ENCODE measurements at regions not wholly inside any gene's neighbourhood (a gene's known extent, or its start where the extent isn't known, plus 50 kb on each side); places are given as distances from the start of the nearest gene placed in this dataset.

DNA sequence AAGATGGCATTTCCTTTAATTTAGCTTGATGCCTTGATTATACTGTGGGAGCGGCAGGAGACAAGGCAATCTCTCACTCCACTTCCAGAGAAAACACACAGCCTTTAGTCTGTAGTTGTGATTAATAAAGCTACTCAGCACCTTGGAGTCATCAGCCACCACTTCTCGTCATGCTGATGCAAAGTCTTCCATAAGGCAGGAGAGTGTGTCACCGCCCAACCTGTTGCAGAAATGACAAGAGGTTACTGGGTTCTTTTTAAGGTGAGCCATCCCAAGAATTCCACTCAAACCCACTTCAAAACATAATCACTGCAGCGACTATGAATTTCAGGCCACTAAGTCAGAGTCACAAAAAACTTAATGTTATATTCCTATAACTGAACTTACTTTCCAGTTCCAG, 223.9 kb upstream of the TOX3 start (continued):
- TF ChIP-seq, protein P1, sequence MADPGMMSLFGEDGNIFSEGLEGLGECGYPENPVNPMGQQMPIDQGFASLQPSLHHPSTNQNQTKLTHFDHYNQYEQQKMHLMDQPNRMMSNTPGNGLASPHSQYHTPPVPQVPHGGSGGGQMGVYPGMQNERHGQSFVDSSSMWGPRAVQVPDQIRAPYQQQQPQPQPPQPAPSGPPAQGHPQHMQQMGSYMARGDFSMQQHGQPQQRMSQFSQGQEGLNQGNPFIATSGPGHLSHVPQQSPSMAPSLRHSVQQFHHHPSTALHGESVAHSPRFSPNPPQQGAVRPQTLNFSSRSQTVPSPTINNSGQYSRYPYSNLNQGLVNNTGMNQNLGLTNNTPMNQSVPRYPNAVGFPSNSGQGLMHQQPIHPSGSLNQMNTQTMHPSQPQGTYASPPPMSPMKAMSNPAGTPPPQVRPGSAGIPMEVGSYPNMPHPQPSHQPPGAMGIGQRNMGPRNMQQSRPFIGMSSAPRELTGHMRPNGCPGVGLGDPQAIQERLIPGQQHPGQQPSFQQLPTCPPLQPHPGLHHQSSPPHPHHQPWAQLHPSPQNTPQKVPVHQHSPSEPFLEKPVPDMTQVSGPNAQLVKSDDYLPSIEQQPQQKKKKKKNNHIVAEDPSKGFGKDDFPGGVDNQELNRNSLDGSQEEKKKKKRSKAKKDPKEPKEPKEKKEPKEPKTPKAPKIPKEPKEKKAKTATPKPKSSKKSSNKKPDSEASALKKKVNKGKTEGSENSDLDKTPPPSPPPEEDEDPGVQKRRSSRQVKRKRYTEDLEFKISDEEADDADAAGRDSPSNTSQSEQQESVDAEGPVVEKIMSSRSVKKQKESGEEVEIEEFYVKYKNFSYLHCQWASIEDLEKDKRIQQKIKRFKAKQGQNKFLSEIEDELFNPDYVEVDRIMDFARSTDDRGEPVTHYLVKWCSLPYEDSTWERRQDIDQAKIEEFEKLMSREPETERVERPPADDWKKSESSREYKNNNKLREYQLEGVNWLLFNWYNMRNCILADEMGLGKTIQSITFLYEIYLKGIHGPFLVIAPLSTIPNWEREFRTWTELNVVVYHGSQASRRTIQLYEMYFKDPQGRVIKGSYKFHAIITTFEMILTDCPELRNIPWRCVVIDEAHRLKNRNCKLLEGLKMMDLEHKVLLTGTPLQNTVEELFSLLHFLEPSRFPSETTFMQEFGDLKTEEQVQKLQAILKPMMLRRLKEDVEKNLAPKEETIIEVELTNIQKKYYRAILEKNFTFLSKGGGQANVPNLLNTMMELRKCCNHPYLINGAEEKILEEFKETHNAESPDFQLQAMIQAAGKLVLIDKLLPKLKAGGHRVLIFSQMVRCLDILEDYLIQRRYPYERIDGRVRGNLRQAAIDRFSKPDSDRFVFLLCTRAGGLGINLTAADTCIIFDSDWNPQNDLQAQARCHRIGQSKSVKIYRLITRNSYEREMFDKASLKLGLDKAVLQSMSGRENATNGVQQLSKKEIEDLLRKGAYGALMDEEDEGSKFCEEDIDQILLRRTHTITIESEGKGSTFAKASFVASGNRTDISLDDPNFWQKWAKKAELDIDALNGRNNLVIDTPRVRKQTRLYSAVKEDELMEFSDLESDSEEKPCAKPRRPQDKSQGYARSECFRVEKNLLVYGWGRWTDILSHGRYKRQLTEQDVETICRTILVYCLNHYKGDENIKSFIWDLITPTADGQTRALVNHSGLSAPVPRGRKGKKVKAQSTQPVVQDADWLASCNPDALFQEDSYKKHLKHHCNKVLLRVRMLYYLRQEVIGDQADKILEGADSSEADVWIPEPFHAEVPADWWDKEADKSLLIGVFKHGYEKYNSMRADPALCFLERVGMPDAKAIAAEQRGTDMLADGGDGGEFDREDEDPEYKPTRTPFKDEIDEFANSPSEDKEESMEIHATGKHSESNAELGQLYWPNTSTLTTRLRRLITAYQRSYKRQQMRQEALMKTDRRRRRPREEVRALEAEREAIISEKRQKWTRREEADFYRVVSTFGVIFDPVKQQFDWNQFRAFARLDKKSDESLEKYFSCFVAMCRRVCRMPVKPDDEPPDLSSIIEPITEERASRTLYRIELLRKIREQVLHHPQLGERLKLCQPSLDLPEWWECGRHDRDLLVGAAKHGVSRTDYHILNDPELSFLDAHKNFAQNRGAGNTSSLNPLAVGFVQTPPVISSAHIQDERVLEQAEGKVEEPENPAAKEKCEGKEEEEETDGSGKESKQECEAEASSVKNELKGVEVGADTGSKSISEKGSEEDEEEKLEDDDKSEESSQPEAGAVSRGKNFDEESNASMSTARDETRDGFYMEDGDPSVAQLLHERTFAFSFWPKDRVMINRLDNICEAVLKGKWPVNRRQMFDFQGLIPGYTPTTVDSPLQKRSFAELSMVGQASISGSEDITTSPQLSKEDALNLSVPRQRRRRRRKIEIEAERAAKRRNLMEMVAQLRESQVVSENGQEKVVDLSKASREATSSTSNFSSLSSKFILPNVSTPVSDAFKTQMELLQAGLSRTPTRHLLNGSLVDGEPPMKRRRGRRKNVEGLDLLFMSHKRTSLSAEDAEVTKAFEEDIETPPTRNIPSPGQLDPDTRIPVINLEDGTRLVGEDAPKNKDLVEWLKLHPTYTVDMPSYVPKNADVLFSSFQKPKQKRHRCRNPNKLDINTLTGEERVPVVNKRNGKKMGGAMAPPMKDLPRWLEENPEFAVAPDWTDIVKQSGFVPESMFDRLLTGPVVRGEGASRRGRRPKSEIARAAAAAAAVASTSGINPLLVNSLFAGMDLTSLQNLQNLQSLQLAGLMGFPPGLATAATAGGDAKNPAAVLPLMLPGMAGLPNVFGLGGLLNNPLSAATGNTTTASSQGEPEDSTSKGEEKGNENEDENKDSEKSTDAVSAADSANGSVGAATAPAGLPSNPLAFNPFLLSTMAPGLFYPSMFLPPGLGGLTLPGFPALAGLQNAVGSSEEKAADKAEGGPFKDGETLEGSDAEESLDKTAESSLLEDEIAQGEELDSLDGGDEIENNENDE (IDR thresholded peaks at IDR 0.05; ENCODE audit: insufficient replicate concordance, low read length) = no peak
- no peak for TF ChIP-seq JUND (IDR thresholded peaks at IDR 0.05; ENCODE audit: low read length)
- TF ChIP-seq CREB1 (IDR thresholded peaks at IDR 0.05) = no peak
- no peak for TF ChIP-seq ASH2L (IDR thresholded peaks at IDR 0.05; ENCODE audit: low read length)
- TF ChIP-seq FOSL1 (IDR thresholded peaks at IDR 0.05; ENCODE audit: insufficient read depth, low read depth, low read length) = no peak
- TF ChIP-seq, protein P2, sequence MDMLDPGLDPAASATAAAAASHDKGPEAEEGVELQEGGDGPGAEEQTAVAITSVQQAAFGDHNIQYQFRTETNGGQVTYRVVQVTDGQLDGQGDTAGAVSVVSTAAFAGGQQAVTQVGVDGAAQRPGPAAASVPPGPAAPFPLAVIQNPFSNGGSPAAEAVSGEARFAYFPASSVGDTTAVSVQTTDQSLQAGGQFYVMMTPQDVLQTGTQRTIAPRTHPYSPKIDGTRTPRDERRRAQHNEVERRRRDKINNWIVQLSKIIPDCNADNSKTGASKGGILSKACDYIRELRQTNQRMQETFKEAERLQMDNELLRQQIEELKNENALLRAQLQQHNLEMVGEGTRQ (IDR thresholded peaks at IDR 0.05; ENCODE audit: low read length) = no peak
- no peak for TF ChIP-seq POLR2AphosphoS5 (IDR thresholded peaks at IDR 0.05; ENCODE audit: low read depth, low read length)
- TF ChIP-seq PHF8 (conservative IDR thresholded peaks at IDR 0.05; ENCODE audit: low read depth, low read length) = no peak
- TF ChIP-seq TAF1 (IDR thresholded peaks at IDR 0.05; ENCODE audit: low read depth, low read length) = no peak
- TF ChIP-seq POLR2A (IDR thresholded peaks at IDR 0.05; ENCODE audit: control extremely low read depth in 1 of 2, low read depth in 2 of 2, low read length in 2 of 2) = no peak
- TF ChIP-seq MAFK (IDR thresholded peaks at IDR 0.05; ENCODE audit: low read depth, low read length) = no peak
- no peak for TF ChIP-seq HDAC2 (IDR thresholded peaks at IDR 0.05; ENCODE audit: borderline replicate concordance in 1 of 2, low read depth in 2 of 2, low read length in 2 of 2)
